Liver (tissue), 3 donors: ENCODE measurements at regions not wholly inside any gene's neighbourhood (a gene's known extent, or its start where the extent isn't known, plus 50 kb on each side); places are given as distances from the start of the nearest gene placed in this dataset.

Experiments
- CTCF ChIP-seq: fragments of 150-350 bp; IDR thresholded peaks from 2 replicates; pipeline ENCODE4 v1.5.1; 2017; ENCODE audit warnings: improper control_type of control experiment, low read depth, low read length; ENCODE audit not compliant: missing input control
- EGR1 ChIP-seq, 2 donors: IDR thresholded peaks; 2 replicates each; pipeline ENCODE4 v1.6.1; 2016 to 2018; ENCODE audit warnings: antibody characterized with exemption in 2 of 2, low read depth in 2 of 2
- FOXA1 ChIP-seq: IDR thresholded peaks from 2 replicates; pipeline ENCODE4 v1.6.1; 2016; ENCODE audit warnings: antibody characterized with exemption
- GABPA ChIP-seq, 2 donors: IDR thresholded peaks in 1 of 2; conservative IDR thresholded peaks in 1 of 2; 2 replicates each; pipeline ENCODE4 v1.6.1; 2016; ENCODE audit warnings: antibody characterized with exemption in 2 of 2, mild to moderate bottlenecking in 1 of 2, moderate library complexity in 1 of 2
- RAD21 ChIP-seq, 2 donors: IDR thresholded peaks; 2 replicates each; pipeline ENCODE4 v1.6.1; 2016; ENCODE audit warnings: antibody characterized with exemption in 2 of 2, mild to moderate bottlenecking in 2 of 2
- REST ChIP-seq: IDR thresholded peaks from 2 replicates; pipeline ENCODE4 v1.6.1; 2016; ENCODE audit warnings: antibody characterized with exemption, mild to moderate bottlenecking
- SP1 ChIP-seq: IDR thresholded peaks from 2 replicates; pipeline ENCODE4 v1.6.1; 2018; ENCODE audit warnings: antibody characterized with exemption, mild to moderate bottlenecking
- YY1 ChIP-seq: IDR thresholded peaks from 2 replicates; pipeline ENCODE4 v1.6.1; 2016; ENCODE audit warnings: antibody characterized with exemption, mild to moderate bottlenecking
- ZBTB33 ChIP-seq: IDR thresholded peaks from 2 replicates; pipeline ENCODE4 v1.6.1; 2016; ENCODE audit warnings: antibody characterized with exemption
- donor health status: healthy.
- donor health status: healthy.

GRCh38 chr6:95805699-95806098 lies 210.1 kb upstream of the FUT9 start:
- TF ChIP-seq GABPA (IDR thresholded peaks at IDR 0.05 in 1 of 2, conservative IDR thresholded peaks at IDR 0.05 in 1 of 2) (no peak), RAD21 (IDR thresholded peaks at IDR 0.05) (no peak), CTCF (no peak), ZBTB33 (no peak), YY1 (no peak), SP1 (no peak), FOXA1 (no peak), EGR1 (IDR thresholded peaks at IDR 0.05; ENCODE audit: low read depth in 2 of 2) (no peak), REST (no peak)
